Natural killer cell (primary cell): ENCODE measurements at regions not wholly inside any gene's neighbourhood (a gene's known extent, or its start where the extent isn't known, plus 50 kb on each side); places are given as distances from the start of the nearest gene placed in this dataset.
A peak's percentile ranks its signal among the peaks of the same experiment; 100 is the strongest.
"Not testable (repeated sequence)": the region's sequence is repeated elsewhere in the genome, so short reads cannot be mapped to it uniquely, and the experiment has no call there.

Experiments used
- ATAC-seq, 3 donors: fragments of 150-1000 bp in 2 of 3; fragments of 200-7000 bp in 1 of 3; cut with Tn5 transposase; 1 replicate in 1 of 3; 2 replicates in 2 of 3; pipeline ENCODE4 v1.10.0; 2021; ENCODE audit warnings: mild to moderate bottlenecking in 2 of 3, moderate library complexity in 2 of 3
- DNase-seq, 2 donors: peaks; one replicate each; pipeline versions ENCODE4 v3.0.0 to v3.0.0-alpha.2; 2013 to 2021; ENCODE audit warnings: mixed read lengths in 1 of 2
- H3K27ac ChIP-seq: one replicate; pipeline ENCODE4 v1.5.1; 2013; ENCODE audit warnings: mild to moderate bottlenecking, low read length
- H3K27me3 ChIP-seq: one replicate; pipeline ENCODE4 v1.6.1; 2013; ENCODE audit warnings: low read length; ENCODE audit not compliant: control insufficient read depth, insufficient read depth
- H3K36me3 ChIP-seq: one replicate; pipeline ENCODE4 v1.6.1; 2013; ENCODE audit warnings: low read length; ENCODE audit not compliant: control insufficient read depth, insufficient read depth
- H3K4me1 ChIP-seq: one replicate; pipeline ENCODE4 v1.6.1; 2013; ENCODE audit warnings: low read length; ENCODE audit not compliant: control insufficient read depth, insufficient read depth
- H3K4me3 ChIP-seq: one replicate; pipeline ENCODE4 v1.5.1; 2013; ENCODE audit warnings: low read length
- H3K9me3 ChIP-seq: one replicate; pipeline ENCODE4 v1.6.1; 2013; ENCODE audit warnings: low read length; ENCODE audit not compliant: control insufficient read depth, insufficient read depth
- H3K27ac Mint-ChIP-seq, 2 donors: one replicate each; pipeline ENCODE4 v1.8.0; 2022; ENCODE audit warnings: mild to moderate bottlenecking in 2 of 2, mixed read lengths in 2 of 2, moderate library complexity in 1 of 2
- H3K27me3 Mint-ChIP-seq, 2 donors: one replicate each; pipeline ENCODE4 v1.8.0; 2022; ENCODE audit warnings: low read depth in 2 of 2, mixed read lengths in 2 of 2
- H3K36me3 Mint-ChIP-seq: one replicate; pipeline ENCODE4 v1.8.0; 2022; ENCODE audit warnings: mixed read lengths
- H3K4me1 Mint-ChIP-seq, 2 donors: one replicate each; pipeline ENCODE4 v1.8.0; 2022; ENCODE audit warnings: mixed read lengths in 2 of 2
- H3K4me3 Mint-ChIP-seq: one replicate; pipeline ENCODE4 v1.8.0; 2022; ENCODE audit warnings: mild to moderate bottlenecking, moderate library complexity, mixed read lengths
- H3K9me3 Mint-ChIP-seq, 2 donors: one replicate each; pipeline ENCODE4 v1.8.0; 2022; ENCODE audit warnings: mixed read lengths in 2 of 2
- CTCF ChIP-seq: fragments of 200-600 bp; IDR thresholded peaks from one replicate; pipeline ENCODE4 v1.8.0; 2022; ENCODE audit warnings: antibody characterized with exemption
- WGBS: methylation state at CpG from one replicate; pipeline ENCODE4 v1.1.7; 2013; ENCODE audit warnings: missing lambda C conversion rate; ENCODE audit not compliant: insufficient coverage; 5-methylcytosine and 5-hydroxymethylcytosine counted together
- intact Hi-C: fragments of 100-400 bp; cut with micrococcal nuclease; formaldehyde crosslinking; loops from one replicate; pipeline ENCODE4 v1.14.2; 2022

- no peaks in the 10 kb centered on the region for H3K27me3 ChIP-seq
- H3K4me3 ChIP-seq: no peak overlapping the region
- DNase-seq (no peak), ATAC-seq (no peak)
- intact Hi-C loops: no loop called here
- H3K27ac Mint-ChIP-seq: peak overlapping the region in 1 of 2 donors; percentile 32
- no peaks in the 10 kb centered on the region for H3K36me3 ChIP-seq
- peaks cover 11% of the 10 kb centered on the region for H3K4me1 ChIP-seq
- H3K27ac ChIP-seq: no peak overlapping the region
- H3K36me3 Mint-ChIP-seq: no peaks in the 10 kb centered on the region
- H3K4me3 Mint-ChIP-seq: no peak overlapping the region
- peaks cover 0 to 1% of the 10 kb centered on the region in 2 donors for H3K9me3 Mint-ChIP-seq
- TF ChIP-seq CTCF: no peak
- 77% methylated on average over 6 of the region's 6 CpGs for WGBS
- H3K4me1 Mint-ChIP-seq: peaks cover 0 to 7% of the 10 kb centered on the region in 2 donors
- H3K9me3 ChIP-seq: no peaks in the 10 kb centered on the region
- H3K27me3 Mint-ChIP-seq: peaks cover 16 to 40% of the 10 kb centered on the region in 2 donors
These were observed 123.3 kb upstream of the GHITM start for GRCh38 chr10:84015877-84016595.

- Mint-ChIP-seq H3K36me3 (no peaks in the 10 kb centered on the region), H3K4me1 (peaks cover 0 to 12% of the 10 kb centered on the region in 2 donors), H3K9me3 (peaks cover 2 to 13% of the 10 kb centered on the region in 2 donors), H3K4me3 (no peak overlapping the region), H3K27me3 (peaks cover 23 to 33% of the 10 kb centered on the region in 2 donors), H3K27ac (no peak overlapping the region)
- no peaks in the 10 kb centered on the region for H3K36me3 ChIP-seq
- no peak for TF ChIP-seq CTCF
- intact Hi-C loops: no loop called here
- WGBS: 91% methylated on average over 3 of the region's 3 CpGs
- H3K27ac ChIP-seq: no peak overlapping the region
- no peaks in the 10 kb centered on the region for H3K27me3 ChIP-seq
- H3K4me3 ChIP-seq: no peak overlapping the region
- peaks cover 11% of the 10 kb centered on the region for H3K4me1 ChIP-seq
- no peaks in the 10 kb centered on the region for H3K9me3 ChIP-seq
- ATAC-seq (no peak), DNase-seq (no peak)
These were observed 120.5 kb upstream of the GHITM start for GRCh38 chr10:84018826-84019225.

- ATAC-seq: not testable (repeated sequence)
These were observed 119.4 kb upstream of the GHITM start for GRCh38 chr10:84019854-84020458.

GRCh38 chr10:84026821-84027257 is 112.5 kb upstream of the GHITM start:
- Mint-ChIP-seq H3K27ac (no peak overlapping the region), H3K4me1 (no peaks in the 10 kb centered on the region), H3K27me3 (peaks cover 0 to 5% of the 10 kb centered on the region in 2 donors), H3K36me3 (no peaks in the 10 kb centered on the region), H3K4me3 (no peak overlapping the region), H3K9me3 (peaks cover 2 to 11% of the 10 kb centered on the region in 2 donors)
- DNase-seq (peak in 1 of 2 donors; percentile 28), ATAC-seq (no peak)
- no peak overlapping the region for H3K27ac ChIP-seq
- no peak overlapping the region for H3K4me3 ChIP-seq
- TF ChIP-seq CTCF: peak; percentile 69
- intact Hi-C loops: no loop called here
- H3K36me3 ChIP-seq: no peaks in the 10 kb centered on the region
- H3K9me3 ChIP-seq: no peaks in the 10 kb centered on the region
- H3K4me1 ChIP-seq: no peaks in the 10 kb centered on the region
- no peaks in the 10 kb centered on the region for H3K27me3 ChIP-seq

More at GRCh38 chr10:84019854-84020458, 119.4 kb upstream of the GHITM start:
- DNase-seq: peak in 1 of 2 donors; percentile 23
- Mint-ChIP-seq H3K27me3 (peaks cover 23 to 33% of the 10 kb centered on the region in 2 donors), H3K9me3 (peaks cover 2 to 13% of the 10 kb centered on the region in 2 donors), H3K4me1 (peaks cover 0 to 12% of the 10 kb centered on the region in 2 donors)
- H3K27ac ChIP-seq, H3K27ac Mint-ChIP-seq, H3K4me3 Mint-ChIP-seq, intact Hi-C loops, H3K4me3 ChIP-seq, H3K36me3 ChIP-seq, H3K9me3 ChIP-seq, H3K27me3 ChIP-seq, H3K36me3 Mint-ChIP-seq: not testable (repeated sequence)
- 82% methylated on average over 9 of the region's 9 CpGs for WGBS
- H3K4me1 ChIP-seq: peaks cover 11% of the 10 kb centered on the region
